H1 (cell line): ENCODE measurements at regions not wholly inside any gene's neighbourhood (a gene's known extent, or its start where the extent isn't known, plus 50 kb on each side); places are given as distances from the start of the nearest gene placed in this dataset.

ENCODE experiments used
- CTCF ChIA-PET: fragments of 300-600 bp; sonication (Branson Sonifier 250); formaldehyde crosslinking; loops from one replicate; lab custom pipeline; 2021; ENCODE audit not compliant: partially characterized antibody; lab: Charles Lee
- POLR2A ChIA-PET: fragments of 300-600 bp; sonication (Branson Sonifier 250); formaldehyde crosslinking; loops from one replicate; lab custom pipeline; 2021; ENCODE audit warnings: inconsistent platforms; ENCODE audit not compliant: partially characterized antibody; lab: Charles Lee
- DNase-seq, 2 experiments: peaks; one replicate each; pipeline versions ENCODE4 v3.0.0 to v3.0.0-alpha.2; 2010 to 2022; ENCODE audit warnings: low spot score in 2 of 2, low read depth in 1 of 2, mixed read lengths in 1 of 2
- FAIRE-seq: peaks from 2 replicates; lab custom pipeline; 2011; peaks lifted over from hg19 to GRCh38; lab: Jason Lieb, UNC
- H2AFZ ChIP-seq: 2 replicates; pipeline ENCODE4 v1.8.1; 2012; ENCODE audit warnings: low read length, inconsistent platforms
- H2AK5ac ChIP-seq: 2 replicates; pipeline ENCODE4 v1.6.1; 2013; ENCODE audit warnings: low read depth, low read length
- H2BK120ac ChIP-seq: replicated peaks from 2 replicates; pipeline ENCODE3; 2013; ENCODE audit warnings: low read depth, low read length, inconsistent platforms
- H2BK12ac ChIP-seq: 2 replicates; pipeline ENCODE4 v1.6.1; 2013; ENCODE audit warnings: low read depth, low read length
- H2BK15ac ChIP-seq: 2 replicates; pipeline ENCODE4 v1.6.1; 2013; ENCODE audit warnings: low read length
- H2BK20ac ChIP-seq: 2 replicates; pipeline ENCODE4 v1.6.1; 2013; ENCODE audit warnings: low read length
- H2BK5ac ChIP-seq: 2 replicates; pipeline ENCODE4 v1.6.1; 2013; ENCODE audit warnings: low read depth, low read length
- H3K14ac ChIP-seq: 2 replicates; pipeline ENCODE4 v1.6.1; 2013; ENCODE audit warnings: inconsistent platforms; ENCODE audit not compliant: insufficient read length
- H3K18ac ChIP-seq: 2 replicates; pipeline ENCODE4 v1.6.1; 2013; ENCODE audit warnings: low read length; ENCODE audit errors: extremely low read depth
- H3K23ac ChIP-seq: 2 replicates; pipeline ENCODE4 v1.6.1; 2013; ENCODE audit warnings: inconsistent platforms; ENCODE audit not compliant: insufficient read length
- H3K23me2 ChIP-seq: 2 replicates; pipeline ENCODE4 v1.6.1; 2013; ENCODE audit warnings: low read depth, low read length
- H3K27ac ChIP-seq: 2 replicates; pipeline ENCODE4 v1.6.1; 2011; ENCODE audit warnings: low read depth, low read length, inconsistent platforms
- H3K27me3 ChIP-seq, 4 experiments: replicated peaks in 1 of 4; 1 replicate in 1 of 4; 2 replicates in 3 of 4; pipeline versions ENCODE4 v1.6.1 to v1.8.1; 2011 to 2013; ENCODE audit warnings: low read length in 3 of 4, mild to moderate bottlenecking in 3 of 4, inconsistent platforms in 2 of 4, mixed read lengths in 2 of 4, moderate library complexity in 1 of 4; ENCODE audit not compliant: control insufficient read depth in 3 of 4, insufficient read depth in 3 of 4; ENCODE audit errors: extremely low read depth in 1 of 4
- H3K36me3 ChIP-seq, 4 experiments: 2 replicates each; pipeline versions ENCODE4 v1.6.1 to v1.8.1; 2011 to 2013; ENCODE audit warnings: mild to moderate bottlenecking in 4 of 4, low read length in 3 of 4, moderate library complexity in 2 of 4, control low read depth in 1 of 4, inconsistent platforms in 1 of 4; ENCODE audit not compliant: insufficient read depth in 4 of 4, control insufficient read depth in 2 of 4
- H3K4ac ChIP-seq: replicated peaks from 2 replicates; pipeline ENCODE3; 2013; ENCODE audit warnings: low read length, low read depth, mixed read lengths, inconsistent platforms; ENCODE audit not compliant: insufficient read length
- H3K4me1 ChIP-seq, 4 experiments: replicated peaks in 1 of 4; 1 replicate in 1 of 4; 2 replicates in 3 of 4; pipeline versions ENCODE4 v1.6.1 to v1.8.1; 2011 to 2013; ENCODE audit warnings: low read length in 3 of 4, inconsistent platforms in 2 of 4, mixed read lengths in 1 of 4; ENCODE audit not compliant: insufficient read depth in 4 of 4, control insufficient read depth in 3 of 4
- H3K4me2 ChIP-seq, 2 experiments: 2 replicates each; pipeline versions ENCODE4 v1.6.1 to v1.8.1; 2011 to 2013; ENCODE audit warnings: low read depth in 2 of 2, low read length in 2 of 2, control low read depth in 1 of 2, inconsistent platforms in 1 of 2, mild to moderate bottlenecking in 1 of 2; ENCODE audit not compliant: insufficient read depth in 1 of 2
- H3K4me3 ChIP-seq, 4 experiments: fragments of 200-600, 300-600 bp in 1 of 4; sonication (generic), shearing (Covaris generic), sonication (Bioruptor Twin) in 1 of 4; 2 replicates each; pipeline versions ENCODE4 v1.5.1 to v1.8.1; 2011 to 2016; ENCODE audit warnings: low read length in 4 of 4, low read depth in 3 of 4, control low read depth in 2 of 4, inconsistent platforms in 2 of 4, mild to moderate bottlenecking in 2 of 4, mixed read lengths in 1 of 4, moderate library complexity in 1 of 4; ENCODE audit not compliant: insufficient read depth in 2 of 4; ENCODE audit errors: extremely low read depth in 1 of 4
- H3K56ac ChIP-seq: replicated peaks from 2 replicates; pipeline ENCODE3; 2013; ENCODE audit warnings: low read depth, mild to moderate bottlenecking, mixed read lengths, low read length, inconsistent platforms; ENCODE audit not compliant: insufficient read length
- H3K79me1 ChIP-seq: 2 replicates; pipeline ENCODE4 v1.6.1; 2013; ENCODE audit warnings: low read depth, low read length, control low read depth
- H3K79me2 ChIP-seq, 2 experiments: 2 replicates each; pipeline versions ENCODE4 v1.6.1 to v1.8.1; 2012 to 2013; ENCODE audit warnings: low read length in 2 of 2, mild to moderate bottlenecking in 2 of 2, inconsistent platforms in 1 of 2; ENCODE audit not compliant: insufficient read depth in 2 of 2, control insufficient read depth in 1 of 2
- H3K9ac ChIP-seq, 4 experiments: replicated peaks in 1 of 4; 1 replicate in 1 of 4; 2 replicates in 3 of 4; pipeline versions ENCODE4 v1.6.1 to v1.8.1; 2011 to 2013; ENCODE audit warnings: low read depth in 3 of 4, low read length in 3 of 4, control low read depth in 2 of 4, mild to moderate bottlenecking in 2 of 4, moderate library complexity in 2 of 4, inconsistent platforms in 1 of 4; ENCODE audit errors: extremely low read depth in 1 of 4
- H3K9me3 ChIP-seq, 2 experiments: 2 replicates each; pipeline versions ENCODE4 v1.6.1 to v1.8.1; 2012 to 2013; ENCODE audit warnings: mild to moderate bottlenecking in 2 of 2, moderate library complexity in 2 of 2, control low read depth in 1 of 2, inconsistent platforms in 1 of 2, low read depth in 1 of 2, low read length in 1 of 2, mixed read lengths in 1 of 2; ENCODE audit not compliant: insufficient read depth in 2 of 2
- H4K20me1 ChIP-seq, 2 experiments: replicated peaks in 1 of 2; 2 replicates each; pipeline versions ENCODE3 to v1.8.1; 2011 to 2013; ENCODE audit warnings: inconsistent platforms in 2 of 2, low read length in 2 of 2, mild to moderate bottlenecking in 1 of 2; ENCODE audit not compliant: insufficient read depth in 2 of 2, control insufficient read depth in 1 of 2
- H4K5ac ChIP-seq: 2 replicates; pipeline ENCODE4 v1.6.1; 2013; ENCODE audit warnings: low read length, low read depth, mixed read lengths, inconsistent platforms; ENCODE audit not compliant: insufficient read length
- H4K8ac ChIP-seq: 2 replicates; pipeline ENCODE4 v1.8.0; 2013; ENCODE audit warnings: mild to moderate bottlenecking, moderate library complexity, low read length, inconsistent platforms; ENCODE audit not compliant: insufficient read depth; ENCODE audit errors: extremely low read depth
- H4K91ac ChIP-seq: replicated peaks from 2 replicates; pipeline ENCODE3; 2013; ENCODE audit warnings: low read length, mixed read lengths, inconsistent platforms; ENCODE audit not compliant: insufficient read length
- NANOG ChIP-seq: IDR thresholded peaks from 2 replicates; pipeline ENCODE4 v1.6.1; 2011; ENCODE audit warnings: low read length, low read depth, mild to moderate bottlenecking, inconsistent platforms; ENCODE audit not compliant: insufficient read depth, poor library complexity, severe bottlenecking
- TEAD4 ChIP-seq: IDR thresholded peaks from 2 replicates; pipeline ENCODE4 v1.6.1; 2012; ENCODE audit warnings: low read depth, low read length, inconsistent platforms, mixed read lengths
- YY1 ChIP-seq: IDR thresholded peaks from 2 replicates; pipeline ENCODE4 v1.6.1; 2011; ENCODE audit warnings: low read depth, mild to moderate bottlenecking, low read length
- WGBS, 2 experiments: shearing (Covaris generic) in 1 of 2; methylation state at CpG; one replicate each; pipeline versions ENCODE4 v1.1.6 to v1.1.7; 2013 to 2015; ENCODE audit warnings: low lambda C conversion rate in 2 of 2, mixed read lengths in 2 of 2, inconsistent platforms in 1 of 2, low coverage in 1 of 2, missing lambda C conversion rate in 1 of 2; ENCODE audit not compliant: insufficient replicate concordance in 2 of 2, insufficient coverage in 1 of 2, insufficient read length in 1 of 2; ENCODE audit errors: extremely low coverage in 1 of 2, missing lambda C conversion rate in 1 of 2; 5-methylcytosine and 5-hydroxymethylcytosine counted together

GRCh38 chr3:34254285-34254684, 455.9 kb downstream of the PDCD6IP start:
- H2AK5ac ChIP-seq: no peak overlapping the region
- no peak overlapping the region for H3K18ac ChIP-seq
- H2BK20ac ChIP-seq: no peak overlapping the region
- no peak overlapping the region for H3K4ac ChIP-seq
- TF ChIP-seq NANOG: peak; percentile 17
- peak; percentile 65; the same call in 1 of the 2 replicates for TF ChIP-seq TEAD4
- TF ChIP-seq YY1: no peak
- TF ChIP-seq, all 59 proteins: peak for 2
- no peaks in the 10 kb centered on the region for H3K79me2 ChIP-seq
- peaks cover 0 to 4% (median 0%) of the 10 kb centered on the region in 4 experiments; a peak in 2 of 7 replicates for H3K27me3 ChIP-seq
- H3K36me3 ChIP-seq: no peaks in the 10 kb centered on the region
- no peak overlapping the region for H3K4me3 ChIP-seq
- H2AFZ ChIP-seq: no peak overlapping the region
- no peak overlapping the region for H2BK15ac ChIP-seq
- no peak overlapping the region for H4K5ac ChIP-seq
- no peaks in the 10 kb centered on the region for H3K9me3 ChIP-seq
- H4K91ac ChIP-seq: no peak overlapping the region
- 63% methylated on average over 1 of the region's 2 CpGs; no CpG with 5 or more reads in 1 of the 2 experiments for WGBS, 2 experiments
- H2BK120ac ChIP-seq: no peak overlapping the region
- DNase-seq (no peak), FAIRE-seq (peak; percentile 28)
- H3K23ac ChIP-seq: no peak overlapping the region
- 0 out of 4 replicates have a peak overlapping the region, but pooled peaks of 1 of the 2 experiments have one; percentile 46 for H3K4me2 ChIP-seq
- H3K56ac ChIP-seq: no peak overlapping the region
- no peak overlapping the region for H4K8ac ChIP-seq
- H3K14ac ChIP-seq: no peak overlapping the region
- ChIA-PET POLR2A (no interaction called here), CTCF (interaction anchor here (0.6 to 2.0 kb wide), 7 partner anchors 9 to 1215 kb away, joined by 3 to 6 read pairs (median 4); no protein-coding TSS in a partner anchor)
- no peak overlapping the region for H2BK12ac ChIP-seq
- H3K79me1 ChIP-seq: no peaks in the 10 kb centered on the region
- no peaks in the 10 kb centered on the region for H4K20me1 ChIP-seq
- no peak overlapping the region for H3K9ac ChIP-seq
- H3K23me2 ChIP-seq: no peaks in the 10 kb centered on the region
- no peak overlapping the region for H3K27ac ChIP-seq
- H2BK5ac ChIP-seq: no peak overlapping the region
- H3K4me1 ChIP-seq: peaks cover 4 to 14% (median 8%) of the 10 kb centered on the region in 4 experiments; a peak in 6 of 7 replicates
